Fibroblast of lung (primary cell): ENCODE measurements at regions not wholly inside any gene's neighbourhood (a gene's known extent, or its start where the extent isn't known, plus 50 kb on each side); places are given as distances from the start of the nearest gene placed in this dataset.

Source experiments
- DNase-seq, 2 donors: peaks; one replicate each; pipeline versions ENCODE4 v3.0.0 to v3.0.0-alpha.2; 2010; ENCODE audit warnings: low read depth in 2 of 2
- H2AFZ ChIP-seq: 2 replicates; pipeline ENCODE4 v1.5.1; 2012; ENCODE audit warnings: low read length, control low read depth, inconsistent platforms
- H3K27ac ChIP-seq: 2 replicates; pipeline ENCODE4 v1.5.1; 2011; ENCODE audit warnings: low read length, control low read depth; ENCODE audit not compliant: insufficient read depth
- H3K27me3 ChIP-seq: 2 replicates; pipeline ENCODE4 v1.5.1; 2011; ENCODE audit warnings: mild to moderate bottlenecking, low read length; ENCODE audit not compliant: control insufficient read depth, insufficient read depth
- H3K36me3 ChIP-seq: 2 replicates; pipeline ENCODE4 v1.5.1; 2011; ENCODE audit warnings: low read length; ENCODE audit not compliant: control insufficient read depth, insufficient read depth
- H3K4me1 ChIP-seq: 2 replicates; pipeline ENCODE4 v1.5.1; 2011; ENCODE audit warnings: low read length; ENCODE audit not compliant: control insufficient read depth, insufficient read depth; ENCODE audit errors: extremely low read depth
- H3K4me2 ChIP-seq: 2 replicates; pipeline ENCODE4 v1.5.1; 2011; ENCODE audit warnings: low read length, control low read depth; ENCODE audit not compliant: insufficient read depth; ENCODE audit errors: extremely low read depth
- H3K4me3 ChIP-seq, 4 experiments: fragments of 200-600 bp in 1 of 4; sonication (generic) in 1 of 4; replicated peaks in 1 of 4; 2 replicates each; pipeline ENCODE4 v1.5.1; 2011 to 2016; ENCODE audit warnings: low read length in 4 of 4, low read depth in 3 of 4, mild to moderate bottlenecking in 3 of 4, control low read depth in 2 of 4, inconsistent platforms in 1 of 4, mixed read lengths in 1 of 4; ENCODE audit not compliant: insufficient read depth in 1 of 4; ENCODE audit errors: control extremely low read depth in 1 of 4
- H3K79me2 ChIP-seq: 2 replicates; pipeline ENCODE4 v1.5.1; 2012; ENCODE audit warnings: mild to moderate bottlenecking, low read length, inconsistent platforms; ENCODE audit not compliant: control insufficient read depth, insufficient read depth
- H3K9ac ChIP-seq: 2 replicates; pipeline ENCODE4 v1.5.1; 2011; ENCODE audit warnings: mild to moderate bottlenecking, low read length, control low read depth; ENCODE audit not compliant: insufficient read depth
- H3K9me3 ChIP-seq: 2 replicates; pipeline ENCODE4 v1.5.1; 2012; ENCODE audit warnings: low read depth, low read length; ENCODE audit not compliant: control insufficient read depth, insufficient read depth
- H4K20me1 ChIP-seq: 2 replicates; pipeline ENCODE4 v1.5.1; 2011; ENCODE audit warnings: low read length; ENCODE audit not compliant: control insufficient read depth, insufficient read depth; ENCODE audit errors: extremely low read depth
- EZH2 ChIP-seq: IDR thresholded peaks from 2 replicates; pipeline ENCODE4 v1.5.1; 2012; ENCODE audit warnings: low read length, control low read depth, mild to moderate bottlenecking; ENCODE audit errors: missing control alignments
- TF ChIP-seq, protein P1 (sequence below), 2 donors: IDR thresholded peaks in 1 of 2; conservative IDR thresholded peaks in 1 of 2; 1 replicate in 1 of 2; 2 replicates in 1 of 2; pipeline ENCODE4 v1.5.1; 2011 to 2012; ENCODE audit warnings: low read length in 2 of 2, control low read depth in 1 of 2, inconsistent platforms in 1 of 2, low read depth in 1 of 2, mild to moderate bottlenecking in 1 of 2

DNA sequence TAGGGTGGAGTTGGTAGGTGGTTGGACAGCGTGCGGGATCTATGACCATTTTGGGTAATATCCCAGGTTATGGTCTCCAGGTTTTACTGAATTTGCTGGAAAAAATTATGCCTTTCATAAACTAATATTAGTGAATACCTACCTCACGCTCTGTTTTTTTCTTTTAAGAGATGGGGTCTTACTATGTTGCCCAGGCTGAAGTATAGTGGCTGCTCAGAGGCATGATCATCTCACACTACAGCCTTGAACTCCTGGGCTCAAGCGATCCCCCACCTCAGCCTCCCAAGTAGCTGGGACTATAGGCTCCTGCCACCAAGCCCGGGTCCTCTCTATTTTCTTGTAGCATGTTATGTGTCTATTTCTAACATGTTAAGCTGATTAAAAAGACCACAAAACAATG is 100.2 kb downstream of the RHOU start:
- TF ChIP-seq, protein P1, sequence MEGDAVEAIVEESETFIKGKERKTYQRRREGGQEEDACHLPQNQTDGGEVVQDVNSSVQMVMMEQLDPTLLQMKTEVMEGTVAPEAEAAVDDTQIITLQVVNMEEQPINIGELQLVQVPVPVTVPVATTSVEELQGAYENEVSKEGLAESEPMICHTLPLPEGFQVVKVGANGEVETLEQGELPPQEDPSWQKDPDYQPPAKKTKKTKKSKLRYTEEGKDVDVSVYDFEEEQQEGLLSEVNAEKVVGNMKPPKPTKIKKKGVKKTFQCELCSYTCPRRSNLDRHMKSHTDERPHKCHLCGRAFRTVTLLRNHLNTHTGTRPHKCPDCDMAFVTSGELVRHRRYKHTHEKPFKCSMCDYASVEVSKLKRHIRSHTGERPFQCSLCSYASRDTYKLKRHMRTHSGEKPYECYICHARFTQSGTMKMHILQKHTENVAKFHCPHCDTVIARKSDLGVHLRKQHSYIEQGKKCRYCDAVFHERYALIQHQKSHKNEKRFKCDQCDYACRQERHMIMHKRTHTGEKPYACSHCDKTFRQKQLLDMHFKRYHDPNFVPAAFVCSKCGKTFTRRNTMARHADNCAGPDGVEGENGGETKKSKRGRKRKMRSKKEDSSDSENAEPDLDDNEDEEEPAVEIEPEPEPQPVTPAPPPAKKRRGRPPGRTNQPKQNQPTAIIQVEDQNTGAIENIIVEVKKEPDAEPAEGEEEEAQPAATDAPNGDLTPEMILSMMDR (conservative IDR thresholded peaks at IDR 0.05 in 1 of 2, IDR thresholded peaks at IDR 0.05 in 1 of 2; ENCODE audit: low read depth in 1 of 2, low read length in 2 of 2): no peak
- TF ChIP-seq EZH2: no peak
- H3K9ac ChIP-seq: no peak overlapping the region

GRCh38 chr1:228835911-228836310 is 100.6 kb downstream of the RHOU start:
- H3K27me3 ChIP-seq: peaks cover 5% of the 10 kb centered on the region
- TF ChIP-seq, protein P1 (conservative IDR thresholded peaks at IDR 0.05 in 1 of 2, IDR thresholded peaks at IDR 0.05 in 1 of 2; ENCODE audit: low read depth in 1 of 2, low read length in 2 of 2): no peak
- TF ChIP-seq EZH2: no peak
- DNase-seq: no peak
- H3K4me1 ChIP-seq: peaks cover 5% of the 10 kb centered on the region
- H3K36me3 ChIP-seq: no peaks in the 10 kb centered on the region
- H3K79me2 ChIP-seq: no peaks in the 10 kb centered on the region
- H3K9me3 ChIP-seq: no peaks in the 10 kb centered on the region
- no peak overlapping the region for H3K4me3 ChIP-seq
- H2AFZ ChIP-seq: no peak overlapping the region
- no peak overlapping the region for H3K9ac ChIP-seq
- no peak overlapping the region for H3K27ac ChIP-seq
- no peak overlapping the region for H3K4me2 ChIP-seq
- H4K20me1 ChIP-seq: no peaks in the 10 kb centered on the region

More for the DNA sequence above, 100.2 kb downstream of the RHOU start:
- no peak overlapping the region for H3K27ac ChIP-seq
- no peaks in the 10 kb centered on the region for H4K20me1 ChIP-seq
- peaks cover 5% of the 10 kb centered on the region for H3K4me1 ChIP-seq
- no peak overlapping the region for H3K4me2 ChIP-seq
- no peak overlapping the region for H2AFZ ChIP-seq
- no peak for DNase-seq
- H3K9me3 ChIP-seq: no peaks in the 10 kb centered on the region
- peaks cover 5% of the 10 kb centered on the region for H3K27me3 ChIP-seq
- H3K79me2 ChIP-seq: no peaks in the 10 kb centered on the region
- H3K36me3 ChIP-seq: no peaks in the 10 kb centered on the region
- no peak overlapping the region for H3K4me3 ChIP-seq

DNA sequence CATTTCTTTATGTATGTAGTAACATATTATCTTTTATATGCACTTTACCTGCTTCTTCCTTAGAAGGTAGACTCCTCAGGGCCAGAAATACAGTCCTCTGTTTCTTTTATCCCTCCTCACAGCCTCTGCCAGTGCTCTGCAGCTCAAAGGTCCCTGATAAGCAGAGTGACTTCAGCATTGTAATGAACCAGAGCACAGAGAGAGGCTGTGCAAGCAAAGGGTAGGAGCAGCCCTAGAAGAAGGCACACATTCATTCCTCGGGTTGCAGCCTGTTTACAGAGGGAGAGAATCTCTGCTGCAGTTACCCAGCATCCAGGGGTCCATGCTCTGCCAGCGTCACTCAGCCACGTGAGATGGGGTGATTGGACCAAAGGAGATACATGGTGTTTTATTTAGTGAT is 101.1 kb downstream of the RHOU start:
- H3K4me1 ChIP-seq: peaks cover 5% of the 10 kb centered on the region

More for the DNA sequence above, 101.1 kb downstream of the RHOU start:
- H3K79me2 ChIP-seq: no peaks in the 10 kb centered on the region
- peaks cover 5% of the 10 kb centered on the region for H3K27me3 ChIP-seq
- H3K4me3 ChIP-seq: no peak overlapping the region
- H2AFZ ChIP-seq: no peak overlapping the region
- no peaks in the 10 kb centered on the region for H3K9me3 ChIP-seq
- no peaks in the 10 kb centered on the region for H4K20me1 ChIP-seq
- no peaks in the 10 kb centered on the region for H3K36me3 ChIP-seq
- H3K9ac ChIP-seq: no peak overlapping the region
- no peak for DNase-seq
- no peak overlapping the region for H3K4me2 ChIP-seq
- no peak for TF ChIP-seq EZH2
- TF ChIP-seq, protein P1 (conservative IDR thresholded peaks at IDR 0.05 in 1 of 2, IDR thresholded peaks at IDR 0.05 in 1 of 2; ENCODE audit: low read depth in 1 of 2, low read length in 2 of 2): no peak
- no peak overlapping the region for H3K27ac ChIP-seq
